ENCODE measurements at regions not wholly inside any gene's neighbourhood (a gene's known extent, or its start where the extent isn't known, plus 50 kb on each side); places are given as distances from the start of the nearest gene placed in this dataset.

DNA sequence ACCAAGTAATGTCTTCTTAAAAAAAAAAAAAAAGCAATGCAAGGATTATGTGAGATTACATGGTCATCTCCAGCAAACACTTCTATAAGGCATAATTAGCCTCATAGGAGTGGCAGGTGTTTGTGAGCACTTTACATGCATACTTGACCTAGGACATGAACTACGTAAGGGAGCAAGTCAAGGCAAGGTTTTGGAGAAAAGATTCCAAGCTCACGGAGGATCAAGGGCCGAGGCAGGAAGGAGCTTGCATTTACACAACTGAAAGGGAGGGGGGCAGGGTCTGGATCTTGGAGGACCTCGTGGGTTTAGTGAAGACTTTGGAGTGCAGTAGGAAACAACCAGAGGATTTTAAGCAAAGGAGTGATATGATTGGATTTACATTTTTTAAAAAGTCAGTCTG lies 112.5 kb downstream of the CCER1 start:
- no peak for DNase-seq
- no peak overlapping the region for H3K27ac ChIP-seq
- no peaks in the 10 kb centered on the region for H3K4me1 ChIP-seq
- TF ChIP-seq, protein P1, sequence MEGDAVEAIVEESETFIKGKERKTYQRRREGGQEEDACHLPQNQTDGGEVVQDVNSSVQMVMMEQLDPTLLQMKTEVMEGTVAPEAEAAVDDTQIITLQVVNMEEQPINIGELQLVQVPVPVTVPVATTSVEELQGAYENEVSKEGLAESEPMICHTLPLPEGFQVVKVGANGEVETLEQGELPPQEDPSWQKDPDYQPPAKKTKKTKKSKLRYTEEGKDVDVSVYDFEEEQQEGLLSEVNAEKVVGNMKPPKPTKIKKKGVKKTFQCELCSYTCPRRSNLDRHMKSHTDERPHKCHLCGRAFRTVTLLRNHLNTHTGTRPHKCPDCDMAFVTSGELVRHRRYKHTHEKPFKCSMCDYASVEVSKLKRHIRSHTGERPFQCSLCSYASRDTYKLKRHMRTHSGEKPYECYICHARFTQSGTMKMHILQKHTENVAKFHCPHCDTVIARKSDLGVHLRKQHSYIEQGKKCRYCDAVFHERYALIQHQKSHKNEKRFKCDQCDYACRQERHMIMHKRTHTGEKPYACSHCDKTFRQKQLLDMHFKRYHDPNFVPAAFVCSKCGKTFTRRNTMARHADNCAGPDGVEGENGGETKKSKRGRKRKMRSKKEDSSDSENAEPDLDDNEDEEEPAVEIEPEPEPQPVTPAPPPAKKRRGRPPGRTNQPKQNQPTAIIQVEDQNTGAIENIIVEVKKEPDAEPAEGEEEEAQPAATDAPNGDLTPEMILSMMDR (IDR thresholded peaks at IDR 0.05), result no peak
- intact Hi-C loops (cut with DNase I), result no loop called here
- no peaks in the 10 kb centered on the region for H3K36me3 ChIP-seq
- H3K4me3 ChIP-seq, result no peak overlapping the region
- H3K9ac ChIP-seq (ENCODE audit: low read depth in 2 of 2, low read length in 2 of 2), result no peak overlapping the region
- no peaks in the 10 kb centered on the region for H3K9me3 ChIP-seq
- no peaks in the 10 kb centered on the region for H3K27me3 ChIP-seq

DNA sequence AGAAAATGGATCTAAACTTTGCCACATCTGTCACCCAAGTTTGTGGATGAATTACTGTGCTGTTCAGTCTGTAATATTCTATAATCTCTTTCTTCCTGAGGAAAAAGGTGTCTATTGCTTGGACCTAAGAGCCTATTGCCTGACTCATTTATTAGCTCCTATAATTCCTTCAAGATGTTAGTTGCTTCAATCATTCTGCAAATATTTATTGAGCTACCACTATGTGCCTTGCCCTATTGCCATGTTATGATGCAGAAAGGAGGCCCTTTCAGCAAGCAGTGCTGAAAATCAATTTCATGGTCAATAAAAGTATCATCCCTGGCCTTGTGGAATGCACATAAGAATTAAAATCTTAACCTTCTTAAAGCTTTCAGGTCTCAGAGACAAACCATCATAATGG lies 113.6 kb downstream of the CCER1 start:
- Histone ChIP-seq H3K36me3 (no peaks in the 10 kb centered on the region), H3K27ac (no peak overlapping the region), H3K9ac (ENCODE audit: low read depth in 2 of 2, low read length in 2 of 2) (no peak overlapping the region), H3K4me3 (no peak overlapping the region), H3K9me3 (no peaks in the 10 kb centered on the region), H3K27me3 (no peaks in the 10 kb centered on the region), H3K4me1 (no peaks in the 10 kb centered on the region)
- TF ChIP-seq, protein P1 (IDR thresholded peaks at IDR 0.05), result no peak
- no peak for DNase-seq
- intact Hi-C loops (cut with DNase I), result no loop called here

DNA sequence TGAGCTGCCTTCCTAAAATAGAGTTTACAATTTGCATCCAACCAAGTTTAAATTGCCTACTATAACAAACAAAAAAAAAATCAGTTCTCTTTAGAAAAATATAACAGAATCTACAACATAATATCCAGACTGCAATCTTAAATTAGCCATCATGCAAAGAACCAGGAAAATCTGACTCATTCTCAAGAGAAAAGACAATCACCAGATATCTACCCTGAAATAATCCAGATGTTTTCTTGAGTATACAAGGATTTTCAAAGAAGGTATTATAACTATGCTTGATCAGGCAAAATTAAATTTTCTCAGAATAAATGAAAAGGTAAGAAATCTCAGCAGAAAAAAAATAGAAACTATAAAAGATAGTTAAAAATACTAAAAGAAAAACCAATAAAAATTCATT lies 115.6 kb downstream of the CCER1 start:
- no peak overlapping the region for H3K27ac ChIP-seq
- H3K27me3 ChIP-seq, result no peaks in the 10 kb centered on the region
- no peak overlapping the region for H3K9ac ChIP-seq (ENCODE audit: low read depth in 2 of 2, low read length in 2 of 2)
- no peaks in the 10 kb centered on the region for H3K36me3 ChIP-seq
- TF ChIP-seq, protein P1 (IDR thresholded peaks at IDR 0.05), result no peak
- no peaks in the 10 kb centered on the region for H3K4me1 ChIP-seq
- no peak for DNase-seq
- intact Hi-C loops (cut with DNase I), result no loop called here
- H3K4me3 ChIP-seq, result no peak overlapping the region
- H3K9me3 ChIP-seq, result no peaks in the 10 kb centered on the region

DNA sequence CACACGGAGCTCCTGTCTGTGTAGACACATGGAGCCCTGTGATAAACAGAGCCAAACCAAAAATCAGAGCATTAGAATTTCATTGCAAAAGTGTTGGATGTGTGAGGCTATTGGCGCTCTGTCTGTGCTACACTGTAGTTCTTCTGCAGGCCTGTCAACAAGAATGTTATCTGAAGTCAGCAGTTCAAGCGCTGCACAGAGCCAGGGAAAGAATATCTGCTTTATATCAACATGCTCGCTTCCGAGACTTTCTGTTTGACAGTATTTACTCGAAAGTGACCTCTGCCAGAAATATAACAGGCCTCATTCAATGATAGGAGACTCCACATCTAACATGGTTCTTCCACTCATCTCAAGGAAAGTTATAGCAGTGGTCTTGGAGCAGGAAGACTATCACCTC lies 118.3 kb downstream of the CCER1 start:
- Histone ChIP-seq H3K27ac (no peak overlapping the region), H3K4me3 (no peak overlapping the region), H3K36me3 (no peaks in the 10 kb centered on the region), H3K9ac (ENCODE audit: low read depth in 2 of 2, low read length in 2 of 2) (no peak overlapping the region), H3K27me3 (no peaks in the 10 kb centered on the region), H3K9me3 (no peaks in the 10 kb centered on the region), H3K4me1 (no peaks in the 10 kb centered on the region)
- DNase-seq, result no peak
- TF ChIP-seq, protein P1 (IDR thresholded peaks at IDR 0.05), result no peak
- intact Hi-C loops (cut with DNase I), result no loop called here

DNA sequence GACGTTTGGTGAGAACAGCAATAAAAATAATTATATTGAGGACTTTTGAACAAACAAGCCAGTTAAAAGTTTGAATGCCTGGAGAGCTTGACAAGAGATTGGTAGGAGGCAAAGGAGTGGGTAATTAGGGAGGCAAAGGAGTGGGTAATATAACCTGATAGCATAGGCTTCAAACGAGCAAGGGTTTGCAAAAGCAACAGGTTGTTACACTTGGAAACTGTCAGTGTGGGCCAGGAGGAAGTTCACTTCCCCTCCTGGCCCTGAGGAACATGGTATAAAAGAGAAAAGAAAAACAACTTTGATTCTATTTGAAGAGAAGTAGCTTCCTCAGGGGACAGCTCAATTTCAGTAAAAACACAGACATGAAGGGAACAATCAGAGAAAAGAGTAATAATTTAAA lies 121.7 kb downstream of the CCER1 start:
- H3K36me3 ChIP-seq, result no peaks in the 10 kb centered on the region
- H3K4me3 ChIP-seq, result no peak overlapping the region
- intact Hi-C loops (cut with DNase I), result no loop called here
- TF ChIP-seq, protein P1 (IDR thresholded peaks at IDR 0.05), result no peak
- no peak overlapping the region for H3K9ac ChIP-seq (ENCODE audit: low read depth in 2 of 2, low read length in 2 of 2)
- H3K27ac ChIP-seq, result no peak overlapping the region
- H3K4me1 ChIP-seq, result no peaks in the 10 kb centered on the region
- no peaks in the 10 kb centered on the region for H3K27me3 ChIP-seq
- no peaks in the 10 kb centered on the region for H3K9me3 ChIP-seq
- no peak for DNase-seq

DNA sequence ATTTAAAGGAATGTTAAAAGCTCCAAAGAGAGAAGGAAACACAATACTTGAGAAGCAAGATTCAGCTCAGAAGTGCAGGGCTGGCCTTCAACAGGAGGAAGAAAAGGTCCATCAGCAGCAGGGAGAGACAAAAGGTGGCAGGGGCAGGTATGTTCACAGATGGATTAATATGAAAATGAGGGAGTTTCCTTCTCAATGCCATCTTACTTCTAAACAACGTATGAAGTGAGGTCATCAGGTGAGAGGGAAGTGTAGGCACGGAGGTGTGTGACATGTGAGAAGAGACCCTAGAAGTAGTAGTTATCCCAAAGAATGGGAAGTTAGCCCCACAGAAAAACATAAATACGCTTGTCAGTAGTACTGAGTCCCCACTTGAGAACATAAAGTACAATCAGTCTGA lies 122.5 kb downstream of the CCER1 start:
- no peak overlapping the region for H3K27ac ChIP-seq
- no peak for DNase-seq
- H3K9me3 ChIP-seq, result no peaks in the 10 kb centered on the region
- no peaks in the 10 kb centered on the region for H3K36me3 ChIP-seq
- TF ChIP-seq, protein P1 (IDR thresholded peaks at IDR 0.05), result no peak
- H3K9ac ChIP-seq (ENCODE audit: low read depth in 2 of 2, low read length in 2 of 2), result no peak overlapping the region
- H3K4me3 ChIP-seq, result no peak overlapping the region
- H3K27me3 ChIP-seq, result no peaks in the 10 kb centered on the region
- intact Hi-C loops (cut with DNase I), result no loop called here
- H3K4me1 ChIP-seq, result no peaks in the 10 kb centered on the region

All from colonic mucosa (tissue), 4 donors.